Activated CD4-positive, CD25-positive, alpha-beta regulatory T cell treated with anti-CD3 and anti-CD28 coated beads, Interleukin-2, amount 50 U/mL, for 16 hours (primary cell): ENCODE measurements at regions not wholly inside any gene's neighbourhood (a gene's known extent, or its start where the extent isn't known, plus 50 kb on each side); places are given as distances from the start of the nearest gene placed in this dataset.

Experiments used
- DNase-seq: peaks from one replicate; pipeline ENCODE4 v3.0.0-alpha.2; 2020; ENCODE audit warnings: low read depth, low spot score

DNA sequence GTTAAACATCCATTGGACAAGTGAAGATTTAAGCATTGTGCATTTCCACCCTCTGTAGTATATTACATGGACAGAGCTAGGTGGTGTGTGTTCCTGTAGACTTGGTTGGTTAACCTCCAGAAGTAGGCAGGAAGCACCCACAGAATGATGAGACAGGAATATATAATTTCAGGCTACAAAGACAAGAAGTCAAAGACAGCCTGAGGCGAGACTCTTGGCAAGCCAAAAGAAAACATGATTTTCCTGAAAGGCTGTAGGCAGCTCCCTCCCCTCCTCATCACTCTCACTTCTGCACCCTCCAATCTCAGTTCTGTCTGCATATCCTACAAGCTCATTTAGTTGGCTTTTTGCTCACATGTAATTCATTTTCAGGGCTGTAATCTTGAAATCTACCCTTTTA, 110.0 kb upstream of the SLC35B3 start:
- no peak for DNase-seq

DNA sequence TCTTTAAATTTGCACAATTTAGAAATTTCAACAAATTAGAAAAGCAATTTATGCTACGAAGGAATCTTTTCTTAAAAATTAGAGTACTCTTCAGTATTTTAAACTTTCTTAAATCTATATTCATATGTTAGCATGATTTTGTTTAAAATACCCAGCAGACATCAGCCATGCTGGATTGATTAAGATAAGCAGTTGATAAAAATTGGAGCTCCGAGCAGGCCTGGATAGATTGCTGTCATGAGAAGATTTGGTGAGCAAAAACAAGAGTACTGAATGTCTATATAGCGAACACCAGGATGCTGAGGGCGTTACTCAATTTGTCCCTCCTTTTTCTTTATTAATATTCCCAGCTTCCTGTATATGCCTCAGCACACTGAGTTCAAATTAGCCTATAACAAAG, 108.4 kb upstream of the SLC35B3 start:
- DNase-seq = no peak

DNA sequence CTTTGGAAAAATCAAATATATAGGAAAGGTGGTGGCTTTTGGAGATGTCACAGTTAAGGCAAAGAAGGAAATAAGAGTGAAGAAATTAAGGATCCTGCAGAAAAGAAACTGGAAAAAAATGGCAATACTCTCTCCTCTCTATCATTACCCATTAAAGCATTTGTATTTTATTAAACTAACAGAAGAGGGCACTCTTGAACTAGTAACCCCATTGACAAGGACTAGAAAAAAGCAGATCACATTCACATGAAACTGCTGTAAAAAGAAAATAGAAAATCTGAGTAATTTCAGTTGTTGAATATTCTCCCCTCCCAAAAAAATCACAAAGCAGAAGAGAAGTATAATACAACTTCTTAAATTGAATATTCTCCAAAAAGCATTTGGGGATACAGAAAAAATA, 104.1 kb upstream of the SLC35B3 start:
- no peak for DNase-seq

DNA sequence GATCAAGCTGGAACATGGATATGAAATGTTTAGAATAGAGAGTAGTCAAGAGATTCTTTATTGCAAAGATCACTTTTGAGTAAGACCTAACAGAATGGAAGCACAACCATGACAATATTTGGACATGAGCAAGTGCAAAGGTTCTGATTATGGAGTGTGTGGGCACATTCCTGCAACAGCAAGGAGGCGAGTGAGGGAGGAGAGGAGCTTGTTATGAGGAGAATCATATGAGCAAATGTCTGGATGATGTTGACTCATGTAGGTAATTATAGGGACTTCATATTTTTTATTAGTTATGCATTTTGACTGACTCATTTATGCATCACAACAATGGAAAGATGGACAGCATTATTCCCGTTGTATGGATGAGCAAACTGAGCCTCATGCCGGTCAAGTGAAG, 100.8 kb upstream of the SLC35B3 start:
- DNase-seq = no peak

DNA sequence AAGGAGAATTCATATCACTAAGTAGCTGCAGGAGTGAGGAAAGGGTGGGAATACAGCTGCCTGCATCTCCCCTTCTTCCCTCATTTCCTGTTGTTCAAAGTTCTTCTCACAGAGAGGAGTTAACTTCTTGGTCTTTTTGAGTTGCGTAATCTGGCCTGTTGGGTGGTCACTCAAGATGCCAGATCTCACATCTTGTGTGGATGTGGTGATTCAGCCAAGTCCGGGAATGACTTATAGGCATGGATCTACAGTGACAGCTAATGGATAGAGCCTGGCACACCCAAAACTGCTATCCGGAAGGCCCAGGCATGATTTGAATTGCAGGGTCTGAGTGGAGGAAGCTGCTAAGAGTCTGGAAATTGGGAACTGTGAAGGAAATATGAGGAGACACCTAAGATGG, 100.2 kb upstream of the SLC35B3 start:
- no peak for DNase-seq

DNA sequence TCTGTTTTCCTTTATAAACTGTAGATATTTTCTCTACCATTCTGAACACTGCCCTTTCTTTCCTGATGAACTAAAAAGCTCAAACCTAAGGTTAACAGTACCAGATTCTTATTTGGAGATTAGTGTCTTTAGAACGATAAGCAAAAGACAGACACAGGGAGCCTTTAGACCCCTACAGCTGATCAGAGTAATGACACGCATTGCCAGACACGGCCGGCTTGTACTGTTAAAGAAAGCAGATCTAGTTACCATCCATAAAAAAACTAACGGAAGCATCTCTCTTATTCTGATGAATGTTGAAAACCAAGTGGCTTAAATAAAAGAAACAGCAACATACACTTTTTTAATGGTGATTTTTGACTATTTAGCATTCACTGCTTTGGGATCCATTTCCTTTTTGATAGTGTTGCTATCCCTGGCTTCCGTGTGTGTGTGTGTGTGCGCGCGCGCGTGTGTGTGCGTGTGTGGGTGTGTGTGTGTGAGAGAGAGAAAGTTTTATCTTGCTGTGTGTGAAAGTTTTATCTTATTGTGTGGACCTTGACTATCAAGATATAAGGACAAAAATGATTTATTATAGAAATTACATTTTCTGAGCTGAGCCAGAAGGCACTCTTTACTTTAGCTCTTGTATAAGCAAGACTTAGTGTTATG, 95.6 kb upstream of the SLC35B3 start:
- no peak for DNase-seq

DNA sequence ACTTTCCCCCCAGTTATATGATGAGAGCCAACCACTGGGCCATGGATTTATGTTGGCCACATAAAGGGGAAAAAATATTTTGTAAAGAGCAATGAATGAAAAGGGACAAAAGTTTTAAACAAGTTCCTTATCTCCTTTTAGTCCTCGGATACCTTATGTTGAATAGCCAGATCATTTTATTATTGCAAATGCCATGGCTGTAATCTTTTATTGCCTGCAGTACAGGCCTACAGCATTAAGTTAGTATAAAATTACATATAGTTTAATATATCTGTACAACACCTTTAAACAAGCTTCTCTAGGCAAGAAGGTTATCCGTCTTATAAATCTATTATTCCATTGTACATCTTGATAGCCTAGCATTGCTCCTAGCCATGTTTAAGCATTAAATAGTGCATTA, 93.9 kb upstream of the SLC35B3 start:
- no peak for DNase-seq

DNA sequence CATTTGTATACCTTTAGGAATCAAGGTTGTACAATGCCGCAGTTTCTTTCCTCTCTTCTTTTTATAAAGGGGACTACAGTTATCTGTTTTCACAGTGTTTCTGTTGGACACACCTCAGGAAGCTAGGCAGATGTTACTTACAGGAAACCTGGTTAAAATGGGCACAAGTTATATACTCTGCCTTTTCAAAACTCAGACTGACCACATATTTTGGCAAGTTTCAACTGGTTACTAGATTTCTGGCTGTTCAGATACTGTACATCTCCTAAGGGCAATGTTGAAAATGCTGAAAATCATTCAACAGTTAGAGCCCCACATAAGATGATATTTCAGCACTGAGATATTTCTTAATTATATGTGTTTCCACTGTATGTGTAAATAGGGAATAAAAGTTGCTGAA, 92.5 kb upstream of the SLC35B3 start:
- no peak for DNase-seq

DNA sequence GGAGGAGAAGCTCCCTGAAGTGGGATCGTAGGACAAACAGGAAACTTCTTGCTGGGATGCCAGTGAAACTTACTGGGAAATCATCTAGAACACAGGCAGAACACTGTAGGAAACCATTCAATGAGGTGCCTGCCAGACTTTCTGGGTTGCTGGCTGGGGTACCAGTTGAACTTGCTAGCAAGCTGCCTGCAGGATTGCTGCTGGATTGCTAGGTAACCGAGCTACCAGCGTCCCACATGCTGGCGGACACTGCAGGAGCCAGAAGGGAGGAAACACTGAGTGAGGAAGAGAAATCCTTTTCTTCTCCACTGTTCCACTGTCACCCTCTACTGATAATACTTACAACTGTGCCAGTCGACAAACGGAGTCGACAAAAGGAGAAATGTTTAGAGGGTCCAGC, 91.3 kb upstream of the SLC35B3 start:
- DNase-seq = no peak

DNA sequence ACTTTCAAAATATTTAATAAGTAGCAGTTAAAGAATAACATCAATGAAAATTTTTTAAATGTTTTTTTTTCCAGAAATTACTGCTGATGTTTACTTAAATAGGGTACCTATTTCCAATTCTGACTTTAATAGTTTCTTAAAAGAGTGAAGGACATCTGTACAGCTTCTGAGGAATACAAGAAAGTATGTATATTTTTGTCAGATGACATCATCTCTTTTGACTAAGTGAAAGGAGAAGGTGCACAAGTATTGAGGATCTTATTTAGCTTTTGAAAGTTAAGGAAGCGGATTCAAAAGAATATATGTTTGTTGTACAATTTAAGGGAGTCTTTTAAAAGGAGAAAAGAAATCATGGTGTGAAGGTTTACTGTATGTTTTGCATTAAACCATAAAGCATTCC, 90.0 kb upstream of the SLC35B3 start:
- DNase-seq = no peak

DNA sequence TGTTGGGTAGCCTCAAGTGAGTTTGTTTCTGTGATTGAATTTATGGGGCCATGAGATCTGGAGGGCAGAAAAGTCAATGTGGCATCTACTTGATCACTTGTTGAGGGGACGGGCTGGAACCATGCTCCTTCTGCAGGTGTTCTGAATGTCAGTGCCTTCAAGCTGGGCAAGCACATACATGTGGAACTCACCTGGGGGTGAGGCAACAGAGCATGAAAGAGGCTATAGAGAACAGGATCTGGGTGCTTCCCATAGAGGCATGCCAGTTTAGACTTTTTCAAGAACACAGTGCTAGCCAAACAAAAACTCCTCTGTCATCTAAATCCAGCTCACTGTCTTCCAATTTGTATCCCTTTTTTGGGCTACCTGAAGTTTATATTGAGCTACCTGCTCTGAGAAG, 77.8 kb upstream of the SLC35B3 start:
- no peak for DNase-seq

DNA sequence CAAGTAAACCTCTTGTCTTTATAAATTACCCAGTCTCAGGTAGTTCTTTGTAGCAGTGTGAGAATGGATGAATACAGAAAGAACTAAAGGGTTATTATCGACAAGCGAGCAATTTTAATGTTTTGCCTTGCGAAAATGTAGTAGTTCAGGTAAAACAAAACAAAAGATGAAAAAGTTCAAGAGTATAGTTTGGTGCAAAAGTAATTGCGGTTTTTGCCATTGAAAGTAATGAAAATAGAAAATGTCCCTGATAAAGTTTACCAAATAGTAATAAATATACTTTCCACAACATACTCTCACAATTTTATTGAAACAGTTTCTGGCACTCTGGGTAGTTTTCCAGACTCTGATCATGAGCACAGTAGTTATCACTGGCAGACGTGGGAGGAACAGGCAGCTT, 71.9 kb upstream of the SLC35B3 start:
- no peak for DNase-seq

DNA sequence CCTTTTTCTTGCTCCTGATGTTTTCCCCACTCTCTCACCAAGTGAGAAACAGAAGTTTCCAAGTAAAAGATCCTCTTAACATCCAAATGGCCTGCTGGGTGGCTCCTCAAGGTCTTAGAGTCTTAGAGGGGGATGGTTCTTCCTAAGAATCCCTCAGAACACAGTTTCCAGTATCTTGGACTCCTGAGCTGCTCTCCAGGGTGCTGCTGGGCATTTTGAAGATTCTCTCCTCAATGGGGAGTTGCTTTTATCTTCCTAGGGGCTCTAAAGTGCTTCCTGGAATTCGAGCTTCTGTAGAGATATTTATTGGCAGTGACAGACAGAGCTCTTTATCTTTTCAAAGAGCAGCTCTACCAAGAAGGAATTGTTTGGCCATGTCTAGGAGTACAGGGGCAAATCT, 70.8 kb upstream of the SLC35B3 start:
- DNase-seq = no peak

DNA sequence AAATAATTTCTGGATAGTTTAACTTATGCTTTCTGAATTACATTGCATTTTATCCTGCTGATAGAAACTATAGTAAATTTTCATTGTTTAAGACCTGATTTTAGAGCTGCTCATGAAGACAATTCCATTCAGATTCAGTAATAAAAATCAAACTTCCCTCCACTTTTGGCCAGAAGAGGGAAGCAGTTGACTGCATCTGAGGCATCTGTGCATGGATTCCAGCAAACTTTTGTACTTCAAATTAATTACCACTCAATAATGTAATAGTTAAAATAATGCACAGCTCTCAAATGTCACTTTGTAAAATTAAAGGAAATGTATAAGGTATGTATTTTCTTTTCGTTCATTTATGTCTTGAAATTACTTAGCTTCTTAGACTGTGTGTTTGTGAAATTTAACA, 64.2 kb upstream of the SLC35B3 start:
- no peak for DNase-seq

DNA sequence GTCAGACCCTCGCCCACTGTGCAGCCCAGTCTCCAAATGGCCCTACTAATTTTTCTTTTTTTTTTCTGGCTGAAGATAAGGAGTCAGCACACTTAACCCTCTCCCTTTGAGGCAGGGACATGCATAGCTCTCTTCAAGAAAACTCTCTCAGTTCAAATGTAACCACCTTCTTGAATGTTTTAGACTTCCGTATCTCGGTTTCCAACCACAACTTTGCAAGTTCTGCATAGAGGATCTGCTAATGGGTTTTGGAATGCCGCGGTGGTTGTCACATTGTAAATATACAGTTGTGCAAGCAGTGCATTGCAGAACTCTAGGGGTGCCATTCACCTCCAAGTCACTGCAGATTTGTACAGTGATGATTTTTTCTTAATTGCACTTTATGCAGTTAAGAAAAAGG, 59.4 kb upstream of the SLC35B3 start:
- no peak for DNase-seq

DNA sequence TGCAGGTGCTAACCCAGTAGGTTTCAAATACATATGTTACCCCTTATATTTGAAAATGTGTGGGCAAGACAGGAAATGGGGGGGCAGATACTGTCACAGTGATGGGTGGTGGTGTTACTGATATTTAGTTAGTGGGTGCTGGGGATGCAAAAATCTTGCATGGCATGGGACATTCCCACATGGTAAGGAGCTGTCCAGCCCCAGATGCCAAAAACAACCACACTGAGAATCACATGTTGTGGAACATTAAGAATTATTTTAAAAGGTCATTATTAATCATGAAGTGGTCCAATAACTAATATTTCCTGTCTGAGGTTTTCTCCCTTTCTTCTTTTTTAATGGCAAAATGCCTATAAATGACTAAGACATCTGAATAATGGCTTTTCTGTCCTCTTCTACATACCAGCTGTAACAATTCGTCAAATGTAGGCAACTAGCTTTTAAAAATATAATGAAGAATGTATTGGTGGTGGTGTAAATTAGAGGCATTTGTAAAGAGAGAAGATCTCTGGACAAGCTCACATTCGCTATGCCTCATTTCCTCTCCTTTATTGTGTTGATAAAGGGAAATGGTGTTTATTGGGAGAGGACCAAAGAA, 57.3 kb upstream of the SLC35B3 start:
- DNase-seq = no peak
